Fibroblast of mammary gland (primary cell): ENCODE measurements at regions not wholly inside any gene's neighbourhood (a gene's known extent, or its start where the extent isn't known, plus 50 kb on each side); places are given as distances from the start of the nearest gene placed in this dataset.

Experiments used
- DNase-seq: peaks from one replicate; pipeline ENCODE4 v3.0.0-alpha.2; 2010; ENCODE audit warnings: low read depth
- H3K4me3 ChIP-seq: 2 replicates; pipeline ENCODE4 v1.5.1; 2011; ENCODE audit warnings: low read depth, mild to moderate bottlenecking, low read length, moderate library complexity; ENCODE audit not compliant: control insufficient read depth
- CTCF ChIP-seq: conservative IDR thresholded peaks from 2 replicates; pipeline ENCODE4 v1.5.1; 2011; ENCODE audit warnings: low read depth, low read length, inconsistent platforms; ENCODE audit not compliant: control insufficient read depth, insufficient read depth

- no peak overlapping the region for H3K4me3 ChIP-seq
- no peak for TF ChIP-seq CTCF
- no peak for DNase-seq
These were observed 408.1 kb downstream of the GALR1 start for GRCh38 chr18:77657651-77658298.

DNA sequence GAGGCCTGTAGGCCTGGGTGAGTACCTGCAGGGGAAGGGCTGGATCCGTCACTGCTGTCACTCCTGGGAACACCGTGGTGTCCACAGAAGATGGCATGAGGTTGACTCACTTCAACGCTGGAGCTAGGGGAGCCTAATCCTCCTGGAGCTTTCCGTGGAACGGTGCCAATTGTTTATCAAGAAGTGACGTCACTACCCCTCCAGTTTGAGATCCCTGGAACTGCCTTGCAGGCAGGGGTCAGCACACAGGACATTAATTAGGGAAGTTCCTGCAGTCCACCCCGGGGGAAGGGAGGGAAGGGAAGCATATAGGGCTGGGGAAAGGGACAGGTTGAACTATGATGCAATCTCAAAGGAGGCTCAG is 408.6 kb downstream of the GALR1 start:
- no peak for DNase-seq
- no peak for TF ChIP-seq CTCF
- no peak overlapping the region for H3K4me3 ChIP-seq

GRCh38 chr18:77658751-77659448 is 409.3 kb downstream of the GALR1 start:
- no peak for DNase-seq
- no peak overlapping the region for H3K4me3 ChIP-seq
- TF ChIP-seq CTCF = no peak

- H3K4me3 ChIP-seq = no peak overlapping the region
- no peak for DNase-seq
- TF ChIP-seq CTCF = no peak
These were observed 417.0 kb downstream of the GALR1 start for GRCh38 chr18:77666613-77667012.

DNA sequence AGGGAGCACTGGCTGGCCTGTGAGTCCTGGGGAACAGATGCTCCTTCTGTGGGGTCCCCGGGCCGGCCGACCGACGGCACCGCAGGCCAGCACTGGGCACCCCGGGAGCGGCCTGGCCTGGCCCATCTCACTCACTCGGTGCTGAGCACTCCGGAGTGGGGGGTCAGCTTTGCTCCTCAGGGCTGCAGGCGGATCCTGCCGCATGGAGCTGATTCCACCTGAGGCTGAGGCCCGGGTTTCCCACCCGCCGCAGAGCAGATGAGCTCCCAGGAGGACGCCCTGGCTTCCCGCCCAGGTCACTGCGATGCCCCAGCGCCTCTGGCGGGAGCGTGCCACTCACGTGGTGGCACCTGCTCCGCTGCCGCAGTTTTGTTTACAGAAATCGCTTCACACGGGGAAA is 418.6 kb downstream of the GALR1 start:
- TF ChIP-seq CTCF = no peak
- DNase-seq = no peak
- no peak overlapping the region for H3K4me3 ChIP-seq

DNA sequence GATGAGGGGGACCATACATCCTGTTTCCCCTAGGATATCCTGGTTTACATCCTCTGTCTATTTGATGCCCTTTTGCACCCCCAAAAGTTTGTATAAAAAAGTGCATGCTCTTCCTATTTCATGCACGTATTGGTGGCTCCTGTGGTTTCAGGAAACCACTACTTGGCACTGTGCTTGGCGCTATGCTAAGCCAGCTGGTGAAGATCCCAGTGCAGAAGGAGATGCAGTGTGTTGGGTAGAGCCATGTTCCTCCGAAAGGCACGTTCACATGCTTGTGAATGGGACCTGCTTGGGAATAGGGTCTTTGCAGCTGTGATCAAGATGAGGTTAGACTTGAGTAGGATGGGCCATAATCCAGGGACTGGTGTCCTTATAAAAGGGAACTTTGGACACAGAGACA is 419.7 kb downstream of the GALR1 start:
- DNase-seq = no peak

More for the DNA sequence above, 419.7 kb downstream of the GALR1 start:
- TF ChIP-seq CTCF = no peak
- no peak overlapping the region for H3K4me3 ChIP-seq
